Stimulated activated CD8-positive, alpha-beta memory T cell treated with anti-CD3 and anti-CD28 coated beads, Interleukin-15, amount 100 ng/mL, for 4 hours (primary cell): ENCODE measurements at regions not wholly inside any gene's neighbourhood (a gene's known extent, or its start where the extent isn't known, plus 50 kb on each side); places are given as distances from the start of the nearest gene placed in this dataset.

Experiments used
- DNase-seq, 2 donors: peaks; one replicate each; pipeline ENCODE4 v3.0.0-alpha.2; 2020; ENCODE audit warnings: low read depth in 2 of 2

DNA sequence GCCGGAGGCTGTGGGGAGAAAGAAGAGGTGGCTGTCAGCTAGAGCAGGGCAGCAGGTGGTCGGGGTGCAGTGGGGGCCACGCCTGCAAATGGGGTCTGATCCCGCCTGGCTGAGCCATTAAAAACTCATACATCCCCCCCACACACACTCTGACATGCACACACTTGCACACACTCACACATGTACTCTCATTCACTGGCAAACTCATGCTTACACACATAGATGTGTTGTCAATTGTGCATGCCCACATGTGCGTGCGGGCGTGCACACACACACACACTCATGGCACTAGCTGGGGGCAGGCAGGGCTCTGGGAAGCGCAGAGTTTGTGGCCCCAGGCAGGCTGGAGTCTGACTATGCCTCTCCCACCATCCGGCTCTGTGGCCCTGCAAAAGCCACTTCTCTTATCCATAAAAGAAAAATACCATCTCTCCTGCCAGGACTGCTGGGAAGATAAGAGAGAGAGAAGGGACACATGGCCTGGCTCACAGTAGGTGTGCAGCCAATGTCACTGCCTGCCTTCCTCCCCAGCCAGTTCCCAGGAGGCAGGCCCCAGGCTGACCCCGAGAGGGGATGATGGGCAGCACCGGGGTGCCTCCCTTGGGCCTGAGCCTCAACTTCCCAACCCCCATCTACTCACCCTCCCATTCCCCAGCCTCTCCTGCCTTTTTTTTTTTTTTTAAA, 163.5 kb upstream of the LINGO1 start:
- no peak for DNase-seq

- no peak for DNase-seq
Measured at GRCh38 chr15:77795446-77795845, 162.7 kb upstream of the LINGO1 start.

DNA sequence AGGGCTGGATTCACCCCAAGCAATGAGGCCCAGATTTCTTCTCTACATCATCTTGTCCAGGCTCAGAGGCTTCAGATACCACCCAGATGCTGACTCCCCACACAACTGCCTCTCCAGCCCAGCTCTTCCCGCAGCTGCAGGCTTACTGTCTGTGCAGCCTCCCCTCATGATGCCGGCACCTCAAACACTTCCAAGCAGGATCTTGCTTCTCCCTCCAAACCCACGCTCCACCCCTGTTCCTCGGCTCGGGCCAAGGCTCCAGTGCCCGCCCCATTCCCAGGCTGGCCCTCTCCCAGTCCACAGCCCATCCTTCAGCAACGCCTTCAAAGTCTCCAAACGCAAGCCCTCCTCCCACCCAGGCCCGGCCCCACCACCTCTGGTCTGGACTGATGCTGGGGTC, 159.2 kb upstream of the LINGO1 start:
- DNase-seq = no peak

GRCh38 chr15:77790481-77790880, 157.8 kb upstream of the LINGO1 start:
- DNase-seq = no peak

- no peak for DNase-seq
Measured at GRCh38 chr15:77786956-77787355, 154.2 kb upstream of the LINGO1 start.

DNA sequence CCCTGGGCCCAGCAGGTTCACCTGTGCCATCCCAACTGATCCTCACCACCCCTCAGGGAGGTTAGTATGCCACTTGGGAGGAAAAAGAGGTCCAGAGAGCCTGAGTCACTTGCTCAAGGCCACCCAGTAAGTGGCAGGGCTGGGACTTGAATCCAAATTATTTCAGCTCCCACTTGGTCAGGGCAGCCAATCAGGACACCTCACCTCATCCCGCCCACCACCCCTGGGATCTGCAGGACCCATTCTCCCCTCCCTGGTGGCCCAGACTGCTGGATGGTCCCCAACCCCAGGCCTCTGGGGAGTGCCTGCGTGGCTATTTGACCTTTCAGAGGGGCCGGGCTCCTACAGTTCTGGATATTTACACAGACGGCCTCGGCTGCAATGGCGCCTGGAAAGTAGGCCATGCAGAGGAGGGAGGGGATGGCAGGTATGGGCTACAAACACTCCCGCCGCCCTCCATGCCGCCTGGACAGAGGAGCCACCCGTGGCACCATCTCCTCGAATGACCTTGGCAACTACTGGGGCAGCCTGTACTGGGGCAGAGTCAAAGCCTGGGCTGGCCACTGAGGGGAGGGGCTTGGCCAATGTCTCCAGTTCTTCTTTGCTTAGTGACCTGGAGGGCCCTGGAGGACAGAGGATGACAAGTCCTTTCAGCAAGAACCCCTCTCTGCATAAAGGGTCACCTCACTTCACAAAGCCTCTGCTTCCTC, 153.6 kb upstream of the LINGO1 start:
- DNase-seq = no peak

DNA sequence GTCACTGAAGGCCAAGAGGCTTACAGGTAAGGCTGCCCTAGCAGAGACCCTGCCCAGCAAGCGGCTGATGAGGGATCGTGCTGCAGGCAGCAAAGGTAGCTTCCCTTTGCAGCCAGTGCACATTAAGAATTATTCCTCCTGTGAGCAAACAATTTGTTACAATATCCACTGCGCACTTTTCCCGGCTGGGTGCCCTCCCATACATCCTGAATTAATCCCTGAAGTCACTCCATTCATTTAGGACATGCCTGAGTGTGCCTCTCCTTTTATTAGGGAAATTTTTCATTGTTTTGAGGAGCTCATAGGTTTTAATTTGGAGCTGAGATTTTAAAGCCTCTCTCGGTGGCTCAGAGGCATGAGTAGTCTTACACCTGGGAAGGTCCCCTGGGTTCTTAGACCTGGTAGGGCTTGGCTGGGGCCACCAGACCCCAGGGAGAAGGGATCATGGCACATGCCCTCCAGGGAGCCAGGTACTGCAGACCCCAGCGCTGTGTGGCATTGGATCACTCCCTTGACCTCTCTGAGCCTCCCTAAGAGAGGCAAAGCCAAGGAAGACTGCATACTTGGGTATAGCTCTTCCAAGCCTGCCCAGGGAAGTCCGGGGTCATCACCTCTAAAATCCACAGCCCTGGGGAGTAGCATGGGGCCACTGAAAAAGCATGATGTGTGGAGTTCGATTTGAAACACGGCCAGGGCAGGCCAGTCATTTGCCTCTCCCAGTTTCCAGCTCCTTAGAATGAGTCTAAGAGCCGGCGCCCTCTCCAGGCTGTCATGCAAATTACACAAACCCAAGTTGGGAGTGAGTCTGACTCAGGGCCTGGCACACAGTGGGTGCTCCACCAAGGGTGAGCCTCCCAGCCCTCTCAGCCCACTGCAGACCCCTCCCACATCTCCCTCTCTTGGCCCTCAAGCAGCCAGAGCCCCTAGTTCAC, 151.9 kb upstream of the LINGO1 start:
- DNase-seq = no peak

DNA sequence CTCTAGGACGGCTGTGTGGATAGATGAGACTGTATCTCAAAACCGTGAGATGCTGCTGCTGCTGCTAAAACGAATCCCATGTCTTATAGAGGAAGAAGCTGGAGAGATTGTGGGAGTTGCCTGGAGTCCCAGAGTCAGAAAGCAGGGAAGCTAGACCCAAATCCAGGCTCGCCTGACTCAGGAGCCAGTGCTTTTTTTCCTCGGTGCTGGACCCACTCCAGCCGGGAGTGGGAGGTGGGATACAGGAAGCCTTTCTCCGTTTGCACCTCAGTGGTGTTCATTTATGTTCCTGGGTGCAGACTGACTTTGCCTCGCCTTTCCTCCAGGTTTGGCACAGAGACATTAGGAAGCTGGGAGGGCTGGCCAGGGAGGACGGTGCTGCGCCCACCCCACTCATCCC, 150.9 kb upstream of the LINGO1 start:
- no peak for DNase-seq

DNA sequence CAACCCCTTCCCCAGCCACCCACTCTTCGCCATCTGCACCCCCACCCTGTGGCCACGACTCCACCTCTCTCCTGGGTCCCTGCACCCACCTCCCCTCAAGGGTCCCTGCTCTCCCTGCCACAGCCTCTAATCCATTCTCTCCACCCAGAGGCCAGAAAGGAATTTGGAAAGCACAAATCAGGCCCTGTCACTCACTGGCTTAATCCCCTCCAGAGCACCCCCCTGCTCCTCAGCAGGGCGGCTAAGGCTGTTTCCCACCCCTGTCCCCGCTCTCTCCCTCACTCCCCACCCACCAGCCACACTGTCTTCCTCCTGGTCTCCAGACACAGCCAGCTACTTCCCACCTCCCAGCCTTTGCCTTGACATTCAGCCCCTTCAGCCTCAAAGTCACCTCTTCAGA, 150.0 kb upstream of the LINGO1 start:
- no peak for DNase-seq

DNA sequence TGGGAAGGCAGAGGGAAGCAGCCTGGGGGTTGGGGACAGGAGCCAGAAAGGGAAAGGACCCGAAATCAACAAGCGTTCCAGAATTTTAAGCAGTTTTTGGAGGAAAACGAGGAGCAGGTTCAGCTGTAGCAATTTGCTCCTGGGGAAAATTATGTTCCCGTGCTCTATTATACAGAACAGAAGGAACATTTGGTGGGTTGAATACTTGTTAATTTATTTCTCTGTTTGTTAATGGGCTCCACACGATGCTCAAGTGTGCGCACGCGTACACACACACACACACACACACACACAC, 149.2 kb upstream of the LINGO1 start:
- DNase-seq = no peak

DNA sequence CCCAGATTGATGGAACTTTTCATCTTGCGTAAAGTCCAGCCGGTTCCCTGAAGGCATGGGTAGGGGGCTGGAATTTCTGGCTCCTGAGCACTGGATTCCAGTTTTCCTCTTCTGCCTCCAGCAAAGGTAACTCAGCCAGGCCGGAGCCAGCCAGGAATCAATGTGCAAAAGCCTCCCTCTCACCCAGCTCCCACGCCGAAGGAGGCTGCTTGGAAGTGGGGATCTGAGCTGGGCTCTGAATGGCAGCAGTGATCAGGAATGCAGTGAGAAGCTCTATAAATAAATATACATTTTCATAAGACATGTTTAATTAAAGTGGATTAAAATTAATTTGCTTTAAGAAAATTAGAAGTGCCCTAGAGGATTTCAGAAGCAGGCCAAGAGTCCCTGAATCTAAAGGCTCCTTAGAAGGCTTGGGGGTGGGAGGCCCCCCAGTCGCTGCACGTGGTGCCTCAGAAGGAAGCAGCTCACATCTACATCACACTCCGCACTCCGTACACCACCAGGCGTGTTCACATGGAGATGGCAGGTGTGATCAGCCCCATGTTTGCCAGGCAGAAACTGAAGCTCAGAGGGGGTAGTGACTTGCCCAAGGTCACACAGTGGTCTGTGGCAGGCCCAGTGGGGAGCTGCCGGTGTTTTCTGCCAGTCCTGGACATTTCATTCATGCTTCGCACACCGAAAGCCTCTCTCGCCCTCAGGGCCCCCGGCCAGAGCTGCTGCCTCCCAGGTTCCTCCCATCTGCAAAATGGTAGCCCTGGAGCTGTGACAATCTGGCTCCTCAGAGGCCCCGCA, 148.6 kb upstream of the LINGO1 start:
- DNase-seq = no peak

DNA sequence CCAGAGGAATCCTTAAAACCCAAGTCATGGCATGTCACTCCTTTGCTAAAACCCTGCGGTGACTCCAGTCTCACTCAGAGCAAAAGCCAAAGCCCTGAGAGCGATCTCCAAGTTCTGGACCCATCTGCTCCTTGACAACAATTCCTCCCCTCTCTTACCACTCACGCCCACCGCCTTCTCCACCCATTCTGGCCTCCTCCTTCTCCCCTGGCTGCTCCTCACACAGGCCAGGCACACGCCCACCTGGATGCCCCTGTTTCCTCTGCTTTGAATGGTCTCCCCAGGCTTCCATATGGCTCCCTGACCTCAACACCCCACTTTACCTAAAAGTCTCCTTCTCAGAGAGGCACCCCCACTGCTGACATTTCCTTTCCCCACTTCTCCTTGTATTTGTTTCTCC, 146.1 kb upstream of the LINGO1 start:
- no peak for DNase-seq

GRCh38 chr15:77775837-77776236, 143.1 kb upstream of the LINGO1 start:
- DNase-seq = no peak

GRCh38 chr15:77775373-77775772, 142.7 kb upstream of the LINGO1 start:
- no peak for DNase-seq

DNA sequence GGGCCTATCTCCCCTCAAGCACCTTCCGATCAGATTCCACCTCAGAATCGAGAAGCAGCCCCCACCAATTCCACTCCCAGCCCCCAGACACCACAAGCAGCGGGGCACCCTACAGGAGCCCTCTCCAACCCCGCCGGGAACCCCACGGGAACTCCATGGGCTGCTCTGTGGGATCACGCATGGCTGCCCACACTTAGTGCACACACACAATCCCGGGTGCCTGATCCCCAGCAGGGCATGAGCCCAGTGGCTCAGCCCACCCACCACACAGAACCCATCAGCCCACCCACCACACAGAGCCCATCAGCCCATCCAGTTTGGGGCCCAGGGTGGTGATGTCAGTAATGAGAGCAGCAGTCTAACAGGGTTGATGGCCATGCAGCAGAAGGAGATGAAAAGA, 141.6 kb upstream of the LINGO1 start:
- no peak for DNase-seq

GRCh38 chr15:77773903-77774302, 141.2 kb upstream of the LINGO1 start:
- DNase-seq = no peak

- no peak for DNase-seq
Measured at GRCh38 chr15:77772641-77773402, 140.1 kb upstream of the LINGO1 start.

- no peak for DNase-seq
Measured at GRCh38 chr15:77771616-77772015, 138.9 kb upstream of the LINGO1 start.

- DNase-seq = no peak
Measured at GRCh38 chr15:77769700-77770099, 137.0 kb upstream of the LINGO1 start.

DNA sequence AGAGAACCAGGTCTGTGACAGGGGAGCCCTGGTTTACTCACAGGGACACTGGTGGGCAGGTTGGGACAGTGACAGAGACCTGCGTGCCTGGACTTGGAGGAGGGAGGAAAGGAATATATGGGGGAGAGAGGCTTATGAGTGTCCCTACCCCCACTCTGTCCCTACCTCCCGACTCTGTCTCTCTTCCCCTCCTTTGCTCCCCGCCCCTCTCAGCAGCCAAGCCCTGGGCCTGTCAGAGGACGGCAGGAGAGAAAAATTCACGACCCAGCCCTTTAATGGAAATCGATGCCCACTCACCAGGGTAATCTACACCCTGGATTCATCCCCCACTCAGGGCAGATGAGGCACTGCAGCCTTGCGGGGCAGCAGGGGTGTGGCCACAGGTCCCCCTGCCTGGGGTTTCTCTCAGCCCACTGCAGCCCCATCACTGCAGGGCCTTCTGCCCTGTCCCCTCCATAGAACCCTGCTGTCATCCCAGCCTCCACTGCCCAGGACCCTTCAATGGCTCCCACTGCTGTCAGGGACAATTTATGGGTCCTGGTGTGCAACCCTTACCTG, 135.9 kb upstream of the LINGO1 start:
- DNase-seq = no peak

- no peak for DNase-seq
Measured at GRCh38 chr15:77768107-77768506, 135.4 kb upstream of the LINGO1 start.
